GM12874 (cell line): ENCODE measurements at regions not wholly inside any gene's neighbourhood (a gene's known extent, or its start where the extent isn't known, plus 50 kb on each side); places are given as distances from the start of the nearest gene placed in this dataset.

ENCODE experiments used
- TF ChIP-seq, protein P1 (sequence below): IDR thresholded peaks from 2 replicates; pipeline ENCODE4 v1.5.1; 2011; ENCODE audit warnings: low read depth, mild to moderate bottlenecking, control low read depth, low read length, moderate library complexity; ENCODE audit not compliant: insufficient read depth

DNA sequence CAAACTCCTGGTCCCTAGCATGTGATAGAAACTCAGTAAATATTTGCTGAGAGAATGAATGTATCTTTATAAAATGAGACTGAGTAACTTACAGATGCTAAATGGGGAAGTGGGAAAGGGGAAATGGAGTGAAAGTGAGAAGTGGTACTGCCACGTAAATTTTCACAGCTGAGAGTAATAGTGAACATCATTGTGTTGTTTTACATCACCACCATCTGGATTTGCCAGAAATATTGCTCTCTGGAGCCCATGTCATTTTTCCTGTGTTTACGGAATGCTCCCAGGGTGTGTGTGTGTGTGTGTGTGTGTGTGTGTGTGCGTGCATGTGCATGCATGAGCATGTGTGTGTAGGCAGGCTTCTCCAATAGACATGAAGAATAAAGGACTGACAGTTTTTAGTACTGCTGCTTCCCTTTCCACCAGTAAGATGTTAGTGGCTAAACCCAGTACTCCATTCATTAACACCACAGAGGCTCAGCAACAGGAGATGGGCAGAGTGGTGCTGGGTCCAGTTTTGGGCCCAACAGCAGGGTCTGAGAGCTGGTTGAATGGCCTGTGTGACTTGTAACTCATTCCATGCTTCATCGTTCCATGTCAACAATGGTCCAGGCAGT is 57.3 kb downstream of the DIPK2A start:
- TF ChIP-seq, protein P1, sequence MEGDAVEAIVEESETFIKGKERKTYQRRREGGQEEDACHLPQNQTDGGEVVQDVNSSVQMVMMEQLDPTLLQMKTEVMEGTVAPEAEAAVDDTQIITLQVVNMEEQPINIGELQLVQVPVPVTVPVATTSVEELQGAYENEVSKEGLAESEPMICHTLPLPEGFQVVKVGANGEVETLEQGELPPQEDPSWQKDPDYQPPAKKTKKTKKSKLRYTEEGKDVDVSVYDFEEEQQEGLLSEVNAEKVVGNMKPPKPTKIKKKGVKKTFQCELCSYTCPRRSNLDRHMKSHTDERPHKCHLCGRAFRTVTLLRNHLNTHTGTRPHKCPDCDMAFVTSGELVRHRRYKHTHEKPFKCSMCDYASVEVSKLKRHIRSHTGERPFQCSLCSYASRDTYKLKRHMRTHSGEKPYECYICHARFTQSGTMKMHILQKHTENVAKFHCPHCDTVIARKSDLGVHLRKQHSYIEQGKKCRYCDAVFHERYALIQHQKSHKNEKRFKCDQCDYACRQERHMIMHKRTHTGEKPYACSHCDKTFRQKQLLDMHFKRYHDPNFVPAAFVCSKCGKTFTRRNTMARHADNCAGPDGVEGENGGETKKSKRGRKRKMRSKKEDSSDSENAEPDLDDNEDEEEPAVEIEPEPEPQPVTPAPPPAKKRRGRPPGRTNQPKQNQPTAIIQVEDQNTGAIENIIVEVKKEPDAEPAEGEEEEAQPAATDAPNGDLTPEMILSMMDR = no peak

DNA sequence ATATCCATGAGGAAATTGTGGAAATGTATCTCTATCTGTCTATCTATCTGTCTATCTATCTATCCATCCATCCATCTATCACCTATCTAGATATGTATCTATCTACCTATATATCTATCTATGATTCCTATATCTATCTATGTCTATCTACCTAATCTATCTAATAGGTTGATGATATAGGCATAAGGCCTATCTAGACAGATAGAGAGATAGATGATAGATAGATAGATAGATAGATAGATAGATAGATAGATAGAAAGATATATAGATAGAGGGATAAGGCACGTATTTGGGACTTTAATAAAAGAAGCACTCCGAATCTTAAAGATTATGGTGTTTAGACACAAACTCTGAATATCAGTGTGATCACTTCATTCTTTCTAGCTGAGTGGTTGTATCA is 58.1 kb downstream of the DIPK2A start:
- TF ChIP-seq, protein P1 = no peak

DNA sequence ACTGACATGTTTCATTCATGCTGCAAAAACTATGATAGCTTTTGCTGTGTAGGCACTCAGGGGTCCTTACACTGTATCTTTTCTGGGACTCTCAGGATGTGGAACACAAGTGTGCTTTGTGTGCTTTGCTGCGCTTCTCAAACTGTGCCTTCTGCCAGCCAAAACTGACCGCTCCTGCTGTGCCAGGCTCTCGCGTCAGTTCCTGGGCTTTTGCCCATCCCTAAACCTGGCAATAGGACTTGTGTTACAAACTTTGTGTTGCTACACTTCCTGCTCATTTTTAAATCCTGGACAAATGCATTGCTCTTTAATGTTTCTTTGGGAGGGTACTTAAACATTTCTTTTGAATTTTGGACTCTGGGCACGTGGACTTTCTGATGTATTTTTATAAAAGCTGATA is 60.3 kb downstream of the DIPK2A start:
- TF ChIP-seq, protein P1 = no peak

DNA sequence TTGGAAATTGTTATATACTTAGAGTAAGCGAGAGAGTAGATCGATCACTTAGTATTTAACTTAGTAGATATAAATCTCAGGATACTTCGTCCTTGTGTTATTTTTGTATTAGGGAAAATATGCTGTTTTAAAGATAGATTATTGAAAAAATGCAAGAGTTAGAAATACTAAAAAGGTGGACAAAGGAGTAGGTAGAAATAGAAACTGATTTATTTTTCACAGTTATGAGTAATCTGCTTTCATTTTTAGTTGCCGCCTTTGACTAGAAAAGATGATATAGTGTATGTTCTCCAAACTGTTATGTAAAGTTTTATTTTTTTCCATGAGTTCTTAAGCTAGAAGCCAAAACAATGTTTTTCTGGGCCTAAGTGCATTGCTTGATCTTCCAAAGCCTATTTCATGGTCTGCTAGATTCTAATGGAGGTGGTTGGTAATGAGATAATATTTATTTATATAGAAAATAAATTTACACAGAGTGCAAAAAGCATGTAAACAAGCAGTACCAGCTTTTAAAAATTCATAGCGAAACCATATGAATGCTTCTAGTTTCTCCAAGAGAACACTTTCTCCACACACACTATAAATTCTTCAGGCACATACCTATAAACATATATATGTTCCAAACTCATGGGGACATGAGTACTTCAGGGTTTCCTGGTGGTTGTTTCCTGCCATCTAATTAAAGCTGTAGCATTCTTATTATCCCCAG is 61.1 kb downstream of the DIPK2A start:
- TF ChIP-seq, protein P1 = no peak

DNA sequence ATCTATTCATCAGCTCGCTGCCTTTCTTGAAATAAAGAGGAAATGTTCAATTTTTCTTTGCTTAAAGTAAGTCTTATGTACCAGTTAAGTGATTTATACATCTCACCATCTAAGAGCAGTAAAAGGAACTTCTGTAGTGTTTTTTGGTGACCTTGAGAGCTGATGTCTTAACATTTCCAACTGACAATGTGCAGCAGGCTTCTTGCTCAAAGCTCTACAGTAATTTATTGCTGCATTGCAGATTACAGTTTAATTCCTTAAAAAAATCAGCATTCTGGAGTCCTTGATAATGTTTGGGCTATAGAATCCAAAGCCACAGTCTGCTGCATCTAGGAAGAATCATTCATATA is 61.6 kb downstream of the DIPK2A start:
- TF ChIP-seq, protein P1 = no peak

DNA sequence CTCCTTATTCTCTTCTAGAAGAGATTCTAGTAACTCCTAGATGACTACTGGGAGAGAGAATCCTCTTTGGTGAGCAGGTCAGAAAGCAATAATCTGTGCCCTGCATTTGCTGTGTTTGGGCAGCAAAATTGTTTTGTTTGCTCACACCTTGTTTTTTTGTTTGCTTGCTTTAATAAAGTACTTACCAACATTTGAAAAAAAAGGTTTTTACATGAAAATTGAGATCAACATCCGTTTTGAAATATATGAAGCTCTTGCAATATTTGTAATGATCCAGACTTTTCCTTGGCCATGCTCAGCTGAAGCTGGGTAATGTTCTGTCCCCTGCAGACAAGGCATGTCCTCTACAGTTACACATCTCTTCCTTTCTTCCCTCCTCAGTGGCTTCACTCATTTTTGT is 62.2 kb downstream of the DIPK2A start:
- TF ChIP-seq, protein P1 = no peak

DNA sequence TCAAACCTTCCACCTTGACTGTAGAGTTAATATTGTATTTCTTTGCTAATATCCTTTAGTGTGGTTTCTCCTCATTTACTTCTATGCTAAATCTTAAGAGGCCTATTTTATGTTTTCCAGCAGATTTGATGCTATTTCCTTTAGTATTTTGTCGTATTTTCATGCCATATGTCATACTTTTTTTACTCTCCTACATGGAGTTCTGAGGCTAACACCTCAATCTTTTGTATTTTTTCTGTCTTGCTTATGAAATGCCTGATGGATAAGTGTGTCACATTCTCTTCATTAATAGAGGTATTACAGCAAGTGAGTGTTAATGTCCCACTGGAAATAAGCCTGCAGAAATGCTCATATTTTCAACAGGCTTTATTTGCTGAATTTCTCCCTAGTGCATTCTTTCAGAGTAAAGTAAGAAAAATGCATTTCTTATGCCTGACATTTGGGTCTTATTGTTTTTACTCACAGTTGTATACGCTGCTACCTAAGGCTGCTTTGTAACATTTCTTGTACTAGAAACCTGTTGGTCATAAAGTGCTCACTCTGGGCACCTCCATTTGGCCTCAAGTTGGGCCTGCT is 63.2 kb downstream of the DIPK2A start:
- TF ChIP-seq, protein P1 = no peak
